Heart right ventricle (tissue), 16 donors: ENCODE measurements at regions not wholly inside any gene's neighbourhood (a gene's known extent, or its start where the extent isn't known, plus 50 kb on each side); places are given as distances from the start of the nearest gene placed in this dataset.
"Not testable (repeated sequence)": the region's sequence is repeated elsewhere in the genome, so short reads cannot be mapped to it uniquely, and the experiment has no call there.

Experiments used
- ATAC-seq, 8 donors: fragments of 200-7000 bp; cut with Tn5 transposase; one replicate each; pipeline ENCODE4 v1.9.1; 2020; ENCODE audit warnings: mild to moderate bottlenecking in 8 of 8, moderate library complexity in 8 of 8, moderate number of reproducible peaks in 1 of 8
- DNase-seq, 2 donors: peaks; one replicate each; pipeline ENCODE4 v3.0.0-alpha.2; 2020
- H3K27ac ChIP-seq, 10 donors: fragments of 200-600 bp; sonication (generic) in 2 of 10; one replicate each; pipeline versions ENCODE4 v1.5.0 to v1.8.0; 2020 to 2022; ENCODE audit warnings: mild to moderate bottlenecking in 3 of 10
- H3K27me3 ChIP-seq, 7 donors: fragments of 200-600 bp; one replicate each; pipeline ENCODE4 v1.8.0; 2021 to 2022; ENCODE audit warnings: mild to moderate bottlenecking in 2 of 7
- H3K36me3 ChIP-seq, 9 donors: fragments of 200-600 bp; sonication (generic) in 1 of 9; one replicate each; pipeline versions ENCODE4 v1.5.0 to v1.8.0; 2020 to 2022; ENCODE audit warnings: mild to moderate bottlenecking in 2 of 9
- H3K4me1 ChIP-seq, 9 donors: fragments of 200-600 bp; sonication (generic) in 1 of 9; one replicate each; pipeline versions ENCODE4 v1.5.0 to v1.8.0; 2020 to 2022; ENCODE audit warnings: mild to moderate bottlenecking in 4 of 9
- H3K4me3 ChIP-seq, 10 donors: fragments of 200-600 bp; sonication (generic) in 2 of 10; one replicate each; pipeline versions ENCODE4 v1.5.0 to v1.8.0; 2020 to 2022; ENCODE audit warnings: mild to moderate bottlenecking in 7 of 10, moderate library complexity in 2 of 10
- H3K9me3 ChIP-seq, 11 donors: fragments of 200-600 bp in 10 of 11; sonication (generic) in 2 of 11; one replicate each; pipeline versions ENCODE4 v1.5.0 to v1.8.0; 2013 to 2022; ENCODE audit warnings: mild to moderate bottlenecking in 2 of 11, control low read depth in 1 of 11, moderate library complexity in 1 of 11
- CTCF ChIP-seq, 9 donors: fragments of 200-600 bp; sonication (generic) in 2 of 9; IDR thresholded peaks; one replicate each; pipeline versions ENCODE4 v1.5.0 to v1.8.0; 2021 to 2022; ENCODE audit warnings: antibody characterized with exemption in 9 of 9, mild to moderate bottlenecking in 5 of 9, moderate library complexity in 1 of 9
- WGBS, 2 donors: extraction: QIAGEN DNeasy Blood & Tissue Kit; methylation state at CpG; one replicate each; pipeline ENCODE4 v1.1.7; 2013; ENCODE audit warnings: inconsistent platforms in 1 of 2; 5-methylcytosine and 5-hydroxymethylcytosine counted together
- intact Hi-C, 10 donors: fragments of 100-400 bp; cut with DNase I; formaldehyde crosslinking; loops; one replicate each; pipeline versions ENCODE4 v1.11.1 to v1.14.2; 2022
- donor health status: Arrhythmogenic right ventricular cardiomyopathy.
- donor health status: ischemic (EF 13 %, LVEDD 7.1; RV severe dilation, severe dysfunction).
- donor health status: healthy with polysubstance abuse.
- donor health status: DM: no; HTN: yes; CAD: no.
- donor health status: DM: no; HTN: no; CAD: no.
- donor health status: ischemic (EF 25% LVEDD 6.9; RV normal size, moderate dysfunction).
- donor health status: ischemic (EF 25% LVEDD 5.7; RV mildly dilated, moderate dysfunction).
- donor health status: healthy.
- donor health status: DM: yes; HTN: yes; CAD: no.
- donor health status: Ischemic cardiomyopathy.
- donor health status: ischemic (EF 35%, LVEDD 5.7; RV mildly dilated, moderate dysfunction).
- donor health status: nonischemic (EF 11% LVEDD 7.7; RV severe dilation, severe dysfunction).
- donor health status: DM: yes; HTN: yes; CAD: no.
- donor health status: PGD.
- donor health status: ischemic (EF 29% LVEDD 5.4; RV normal size, mild dysfunction).
- donor health status: nonischemic (EF 23%, LVEDD 6.1; RV moderate dilation, normal function).

GRCh38 chr12:83244001-83244400 lies 557.3 kb downstream of the TMTC2 start:
- no peak for TF ChIP-seq CTCF (IDR thresholded peaks at IDR 0.05)
- no peak for ATAC-seq
- Histone ChIP-seq H3K9me3 (peaks cover 0 to 8% (median 0%) of the 10 kb centered on the region in 11 donors), H3K27ac (no peak overlapping the region), H3K27me3 (no peaks in the 10 kb centered on the region), H3K4me1 (no peaks in the 10 kb centered on the region), H3K4me3 (no peak overlapping the region), H3K36me3 (no peaks in the 10 kb centered on the region)
- no peak for DNase-seq
- intact Hi-C loops, result no loop called here

GRCh38 chr12:83233987-83234386 lies 547.3 kb downstream of the TMTC2 start:
- intact Hi-C loops, H3K36me3 ChIP-seq, H3K27ac ChIP-seq, H3K4me1 ChIP-seq, H3K9me3 ChIP-seq, ATAC-seq, DNase-seq, H3K4me3 ChIP-seq, H3K27me3 ChIP-seq: not testable (repeated sequence)

- DNase-seq, H3K4me1 ChIP-seq, intact Hi-C loops, H3K27me3 ChIP-seq, H3K27ac ChIP-seq, H3K4me3 ChIP-seq, H3K36me3 ChIP-seq, ATAC-seq: not testable (repeated sequence)
- peaks cover 0 to 17% (median 0%) of the 10 kb centered on the region in 11 donors for H3K9me3 ChIP-seq
These were observed 540.3 kb downstream of the TMTC2 start for GRCh38 chr12:83226960-83227359.

GRCh38 chr12:83225806-83226205 lies 539.1 kb downstream of the TMTC2 start:
- Histone ChIP-seq H3K9me3 (peaks cover 0 to 17% (median 0%) of the 10 kb centered on the region in 11 donors), H3K27me3 (no peaks in the 10 kb centered on the region), H3K4me3 (no peak overlapping the region), H3K27ac (no peak overlapping the region), H3K4me1 (no peaks in the 10 kb centered on the region), H3K36me3 (no peaks in the 10 kb centered on the region)
- intact Hi-C loops, result no loop called here
- no peak for DNase-seq
- TF ChIP-seq CTCF (IDR thresholded peaks at IDR 0.05), result no peak
- WGBS, 2 donors, result 94 to 95% methylated on average over 3 of the region's 3 CpGs
- no peak for ATAC-seq

- intact Hi-C loops, result no loop called here
- WGBS, 2 donors, result 52 to 66% methylated on average over 5 of the region's 5 CpGs
These were observed 537.3 kb downstream of the TMTC2 start for GRCh38 chr12:83224012-83224411.

More at GRCh38 chr12:83224012-83224411, 537.3 kb downstream of the TMTC2 start:
- TF ChIP-seq CTCF (IDR thresholded peaks at IDR 0.05), result no peak
- Histone ChIP-seq H3K4me1 (no peaks in the 10 kb centered on the region), H3K27ac (no peak overlapping the region), H3K4me3 (no peak overlapping the region), H3K36me3 (no peaks in the 10 kb centered on the region), H3K27me3 (no peaks in the 10 kb centered on the region), H3K9me3 (peaks cover 0 to 10% (median 0%) of the 10 kb centered on the region in 11 donors)
- ATAC-seq, result no peak
- no peak for DNase-seq
